ENCODE measurements at regions not wholly inside any gene's neighbourhood (a gene's known extent, or its start where the extent isn't known, plus 50 kb on each side); places are given as distances from the start of the nearest gene placed in this dataset.

- no peak for DNase-seq (ENCODE audit: low read depth)
These were observed 98.4 kb upstream of the PAPOLG start for GRCh38 chr2:60657673-60658072.

DNA sequence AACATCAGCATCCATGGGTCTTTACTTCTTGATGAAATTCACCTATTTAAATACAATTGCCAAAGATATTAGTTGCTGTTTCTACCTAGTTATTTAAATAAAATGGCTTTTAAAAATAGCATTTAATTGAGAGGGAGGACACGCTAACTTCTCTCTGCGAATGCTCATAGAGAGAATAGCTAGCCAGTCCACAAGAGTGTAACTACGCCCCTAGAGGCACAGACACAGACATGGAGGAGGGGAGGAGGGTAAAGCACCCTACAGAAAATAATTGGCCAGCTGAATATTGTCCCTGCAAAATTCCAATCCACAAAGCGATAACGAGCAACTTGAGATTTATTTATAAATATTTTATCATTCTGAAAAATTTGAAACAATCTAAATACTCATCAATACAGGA, 97.0 kb upstream of the PAPOLG start:
- no peak for DNase-seq (ENCODE audit: low read depth)

DNA sequence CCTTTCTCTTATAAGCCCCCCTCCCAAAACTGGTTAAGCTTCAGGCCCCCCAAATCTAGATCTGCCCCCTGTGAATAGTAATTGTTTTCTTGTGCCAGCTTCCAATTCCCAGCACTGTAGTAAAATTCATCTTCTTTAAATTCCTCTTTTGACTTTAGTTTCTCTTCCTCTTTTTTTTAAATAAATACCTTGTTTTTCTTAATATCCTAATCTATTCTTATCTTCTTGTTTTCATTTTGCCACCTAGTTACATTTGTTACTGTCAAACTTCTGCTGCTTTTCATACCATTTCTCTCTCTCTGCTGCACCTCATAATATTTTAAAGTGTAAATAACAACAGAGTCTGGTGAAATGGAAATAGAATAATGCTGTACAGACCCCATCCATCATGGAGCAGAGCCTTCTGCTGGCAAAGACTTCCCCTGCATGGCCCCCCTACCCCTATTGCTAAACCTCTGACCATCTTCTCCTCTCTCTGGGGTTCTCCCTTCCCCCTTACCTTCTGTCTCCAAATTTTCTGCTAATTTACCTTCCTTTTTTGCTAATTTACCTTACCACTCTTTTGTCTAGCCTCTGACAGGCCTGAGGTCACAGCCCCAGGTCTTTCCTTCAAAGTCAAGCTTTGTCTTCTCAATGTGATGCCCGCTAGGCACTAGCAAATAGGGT, 94.9 kb upstream of the PAPOLG start:
- no peak for DNase-seq (ENCODE audit: low read depth)

- DNase-seq (ENCODE audit: low read depth), result no peak
These were observed 93.3 kb upstream of the PAPOLG start for GRCh38 chr2:60662781-60663180.

DNA sequence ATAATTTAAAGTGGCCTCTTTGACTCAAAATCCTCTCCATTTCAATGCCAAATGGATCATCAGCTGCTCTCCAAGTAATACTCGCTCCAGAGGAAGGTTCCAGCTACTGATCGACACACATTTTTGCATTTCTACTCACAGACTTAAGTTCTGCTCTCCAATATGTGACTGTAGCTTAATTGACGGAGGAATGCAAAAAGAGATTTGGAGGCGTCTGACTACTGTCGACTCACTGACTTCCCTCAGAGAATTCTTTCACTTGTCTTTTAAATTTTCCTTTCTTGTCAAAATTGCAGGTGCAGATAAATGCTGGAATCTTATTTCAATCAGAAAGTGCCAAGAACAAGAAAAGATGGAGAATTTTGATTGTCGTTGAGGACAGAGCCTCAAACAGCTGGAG, 84.1 kb upstream of the PAPOLG start:
- DNase-seq (ENCODE audit: low read depth), result no peak

DNA sequence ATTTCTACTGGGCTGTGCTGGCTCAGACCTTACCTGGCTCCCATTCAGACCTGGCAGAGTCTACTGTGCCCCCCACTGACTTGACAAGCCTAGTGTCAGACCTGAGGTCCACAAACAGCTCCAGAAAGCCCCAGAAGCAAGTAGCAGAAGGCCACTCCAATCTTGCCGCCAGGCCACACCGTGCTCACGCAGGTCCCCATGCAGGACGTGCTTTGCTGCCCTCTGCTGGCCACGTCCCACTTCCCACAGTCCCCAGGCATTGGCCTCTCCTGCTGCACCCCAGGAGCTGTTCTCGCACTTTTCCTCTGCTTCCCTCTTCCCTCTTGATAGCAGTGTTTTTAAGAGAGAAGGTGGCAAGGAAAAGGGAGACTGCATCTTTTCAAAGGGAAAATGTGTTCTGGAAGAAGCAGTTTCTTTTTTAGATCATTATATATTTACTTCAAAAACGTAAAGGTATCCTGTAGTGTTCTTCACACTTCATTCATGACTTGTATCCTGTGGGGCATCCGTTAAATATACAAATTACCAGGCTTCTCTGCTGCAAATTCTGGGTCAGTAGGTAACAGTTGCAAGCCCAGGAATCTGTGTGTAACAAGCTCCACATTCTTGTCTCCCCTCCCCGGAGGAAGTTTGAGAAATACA, 81.4 kb upstream of the PAPOLG start:
- peak; percentile 69 for DNase-seq (ENCODE audit: low read depth)

- DNase-seq (ENCODE audit: low read depth), result no peak
These were observed 80.8 kb upstream of the PAPOLG start for GRCh38 chr2:60675301-60675700.

DNA sequence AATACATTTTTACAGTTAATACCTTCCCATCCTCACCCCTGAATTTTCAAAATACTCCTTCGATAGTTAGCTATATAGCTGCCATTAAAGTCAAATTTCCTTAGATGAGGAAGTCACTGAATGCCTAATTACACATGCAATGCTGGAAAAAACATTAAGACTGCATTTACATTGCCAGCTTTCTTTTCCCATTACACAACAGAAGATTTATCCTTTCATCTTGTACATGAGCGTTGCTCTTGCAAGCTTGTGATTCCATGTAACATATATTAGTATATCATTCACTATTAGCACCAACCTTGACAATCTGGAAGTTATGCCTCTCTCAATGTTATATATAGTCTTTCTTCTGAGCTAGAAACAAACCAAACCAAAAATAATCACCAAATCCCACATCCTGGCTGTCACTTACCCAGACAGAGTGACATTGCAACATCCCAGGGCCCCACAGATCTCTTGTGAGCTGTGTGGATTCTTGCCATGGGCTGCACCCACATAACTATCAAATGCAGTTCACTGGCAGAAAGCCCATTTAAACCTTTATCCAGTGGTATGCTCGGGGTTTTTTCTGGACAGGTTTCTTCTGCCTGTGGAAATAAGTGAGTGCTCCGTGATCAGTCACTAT, 79.2 kb upstream of the PAPOLG start:
- no peak for DNase-seq (ENCODE audit: low read depth)

DNA sequence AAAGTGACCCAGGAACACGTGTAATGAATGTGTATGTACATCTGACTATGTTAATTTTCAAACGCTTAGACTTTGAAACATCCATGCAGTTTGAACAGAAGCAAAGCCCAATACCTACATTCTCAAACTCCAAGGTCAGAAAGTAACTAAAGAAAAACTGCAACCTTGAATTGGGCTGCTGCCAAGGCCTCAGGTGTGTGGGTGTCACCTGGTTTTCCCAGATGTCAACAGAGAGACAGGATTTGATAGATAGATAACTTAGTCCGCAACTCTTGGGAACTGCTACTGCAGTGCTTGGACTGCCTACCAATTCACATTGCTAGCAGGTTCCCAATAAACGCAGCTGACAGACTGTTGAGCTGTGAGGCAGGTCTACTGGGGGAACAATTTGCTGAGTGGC, 78.7 kb upstream of the PAPOLG start:
- DNase-seq (ENCODE audit: low read depth), result no peak

- no peak for DNase-seq (ENCODE audit: low read depth)
These were observed 77.5 kb upstream of the PAPOLG start for GRCh38 chr2:60678551-60678950.

DNA sequence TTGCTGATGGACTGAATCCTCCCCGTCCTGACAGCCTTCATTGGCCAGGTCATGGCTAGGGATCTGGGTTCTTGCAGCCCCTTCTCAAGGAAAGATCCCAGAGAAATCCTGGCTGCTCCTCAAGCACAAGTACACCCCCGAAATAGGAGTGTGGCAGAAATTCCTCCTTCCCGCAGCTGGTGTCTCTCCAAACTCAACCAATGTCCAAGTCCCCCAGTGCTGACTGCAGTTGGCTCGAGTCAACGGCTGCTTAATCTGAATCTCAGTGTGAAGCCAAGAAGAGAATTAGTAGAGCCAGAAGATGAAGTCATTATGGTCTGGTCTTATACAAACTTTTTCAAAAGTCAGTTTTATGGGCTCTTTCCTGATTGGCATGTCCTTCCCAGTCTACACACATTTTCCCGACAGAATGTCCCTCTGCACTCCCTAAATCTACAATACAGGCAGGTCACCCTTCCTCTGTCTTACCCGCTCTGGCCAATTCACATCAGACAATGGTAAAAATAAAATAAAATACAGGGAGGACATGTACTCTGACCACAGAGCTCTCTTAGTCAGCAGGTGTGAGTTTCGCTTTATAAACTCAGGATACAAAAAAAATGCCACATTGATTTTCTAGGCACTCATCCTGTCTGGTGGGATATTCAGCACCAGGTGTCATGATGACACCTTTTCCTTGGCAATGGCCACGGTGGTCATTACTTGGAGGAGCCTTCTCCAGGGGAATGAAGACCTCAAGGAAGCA, 76.9 kb upstream of the PAPOLG start:
- DNase-seq (ENCODE audit: low read depth), result no peak

DNA sequence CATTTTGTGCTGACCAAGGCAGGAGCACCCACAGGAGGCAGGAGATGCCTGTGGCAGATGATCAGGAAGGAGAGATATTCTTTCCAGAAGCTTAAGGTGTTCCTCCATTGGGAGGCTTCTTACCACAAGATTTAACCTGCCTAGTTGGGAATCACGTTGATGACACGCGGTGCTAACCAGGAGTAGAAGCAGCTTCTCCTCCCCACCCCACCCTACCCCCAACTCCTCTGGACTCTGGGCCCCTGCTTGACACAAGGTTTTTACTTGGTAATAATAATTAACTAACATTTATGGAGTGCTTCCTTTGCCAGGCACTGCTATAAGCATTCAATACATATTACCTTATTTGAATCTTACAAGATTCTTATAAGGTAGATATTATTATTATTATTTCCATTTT, 62.5 kb upstream of the PAPOLG start:
- no peak for DNase-seq (ENCODE audit: low read depth)

GRCh38 chr2:60695793-60696192, 60.3 kb upstream of the PAPOLG start:
- DNase-seq (ENCODE audit: low read depth), result no peak

GRCh38 chr2:60699617-60700016, 56.5 kb upstream of the PAPOLG start:
- DNase-seq (ENCODE audit: low read depth), result no peak

DNA sequence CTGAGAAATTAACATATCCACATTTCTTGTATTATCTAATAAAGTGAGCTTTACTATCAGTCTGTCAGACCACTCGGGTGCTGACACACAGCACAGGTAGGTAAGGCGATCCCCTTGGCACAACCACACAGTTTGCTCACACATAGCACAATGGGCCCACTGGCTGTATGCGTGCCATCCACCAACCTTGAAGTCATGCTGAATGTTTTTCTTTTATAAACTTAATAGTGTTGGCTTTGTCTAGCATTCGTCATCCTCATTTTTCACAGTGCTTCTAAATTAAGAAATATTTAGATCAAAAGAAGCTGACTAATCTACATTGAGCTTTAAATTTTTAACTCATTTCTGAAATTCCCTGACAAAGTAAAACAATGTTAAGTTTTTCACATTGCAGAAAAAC, 50.0 kb upstream of the PAPOLG start:
- DNase-seq (ENCODE audit: low read depth), result peak; percentile 66

Measured in EH (cell line).